BLaER1 (cell line): ENCODE measurements at regions not wholly inside any gene's neighbourhood (a gene's known extent, or its start where the extent isn't known, plus 50 kb on each side); places are given as distances from the start of the nearest gene placed in this dataset.

Experiments used
- H3K27ac ChIP-seq: shearing (Covaris generic); formaldehyde crosslinking; 2 replicates; pipeline ENCODE4 v1.8.1; 2022
- H3K27me3 ChIP-seq: shearing (Covaris generic); formaldehyde crosslinking; 2 replicates; pipeline ENCODE4 v1.8.1; 2022
- H3K36me3 ChIP-seq: shearing (Covaris generic); formaldehyde crosslinking; 2 replicates; pipeline ENCODE4 v1.8.1; 2022
- H3K4me1 ChIP-seq: shearing (Covaris generic); formaldehyde crosslinking; 2 replicates; pipeline ENCODE4 v1.8.1; 2022
- H3K4me2 ChIP-seq: shearing (Covaris generic); formaldehyde crosslinking; 2 replicates; pipeline ENCODE4 v1.8.1; 2022
- H3K4me3 ChIP-seq: shearing (Covaris generic); formaldehyde crosslinking; 2 replicates; pipeline ENCODE4 v1.8.1; 2022
- H3K9ac ChIP-seq: shearing (Covaris generic); formaldehyde crosslinking; 2 replicates; pipeline ENCODE4 v1.8.1; 2022
- H3K9me3 ChIP-seq: shearing (Covaris generic); formaldehyde crosslinking; 2 replicates; pipeline ENCODE4 v1.8.1; 2022
- H4K20me1 ChIP-seq: shearing (Covaris generic); formaldehyde crosslinking; 2 replicates; pipeline ENCODE4 v1.8.1; 2022
- Cebpa-rat ChIP-seq: shearing (Covaris generic); IDR thresholded peaks from 2 replicates; pipeline ENCODE4 v1.8.1; 2022

GRCh38 chr6:44679438-44680201 lies 292.1 kb downstream of the CDC5L start:
- TF ChIP-seq Cebpa-rat, result no peak
- Histone ChIP-seq H3K27me3 (no peaks in the 10 kb centered on the region), H4K20me1 (no peaks in the 10 kb centered on the region), H3K9me3 (no peaks in the 10 kb centered on the region), H3K27ac (no peak overlapping the region), H3K4me1 (no peaks in the 10 kb centered on the region), H3K4me2 (no peak overlapping the region), H3K9ac (no peak overlapping the region), H3K4me3 (no peak overlapping the region), H3K36me3 (no peaks in the 10 kb centered on the region)

GRCh38 chr6:44680202-44680720 lies 292.8 kb downstream of the CDC5L start:
- no peaks in the 10 kb centered on the region for H3K27me3 ChIP-seq
- H3K4me2 ChIP-seq, result no peak overlapping the region
- TF ChIP-seq Cebpa-rat, result no peak
- H3K36me3 ChIP-seq, result no peaks in the 10 kb centered on the region
- no peak overlapping the region for H3K4me3 ChIP-seq
- H3K9ac ChIP-seq, result no peak overlapping the region
- no peaks in the 10 kb centered on the region for H3K9me3 ChIP-seq
- H3K27ac ChIP-seq, result no peak overlapping the region
- H3K4me1 ChIP-seq, result no peaks in the 10 kb centered on the region
- H4K20me1 ChIP-seq, result no peaks in the 10 kb centered on the region

GRCh38 chr6:44681761-44682160 lies 294.3 kb downstream of the CDC5L start:
- H3K9ac ChIP-seq, result no peak overlapping the region
- no peaks in the 10 kb centered on the region for H4K20me1 ChIP-seq
- no peak overlapping the region for H3K4me3 ChIP-seq
- H3K9me3 ChIP-seq, result no peaks in the 10 kb centered on the region
- no peak for TF ChIP-seq Cebpa-rat
- H3K36me3 ChIP-seq, result no peaks in the 10 kb centered on the region
- no peaks in the 10 kb centered on the region for H3K27me3 ChIP-seq
- no peak overlapping the region for H3K4me2 ChIP-seq
- H3K27ac ChIP-seq, result no peak overlapping the region
- H3K4me1 ChIP-seq, result no peaks in the 10 kb centered on the region

GRCh38 chr6:44682280-44682679 lies 294.8 kb downstream of the CDC5L start:
- H3K4me3 ChIP-seq, result no peak overlapping the region
- H3K9ac ChIP-seq, result no peak overlapping the region
- no peak overlapping the region for H3K4me2 ChIP-seq
- no peaks in the 10 kb centered on the region for H4K20me1 ChIP-seq
- TF ChIP-seq Cebpa-rat, result no peak
- no peaks in the 10 kb centered on the region for H3K27me3 ChIP-seq
- no peak overlapping the region for H3K27ac ChIP-seq
- H3K4me1 ChIP-seq, result no peaks in the 10 kb centered on the region
- no peaks in the 10 kb centered on the region for H3K36me3 ChIP-seq
- H3K9me3 ChIP-seq, result no peaks in the 10 kb centered on the region

- H3K9ac ChIP-seq, result no peak overlapping the region
Observed at GRCh38 chr6:44682987-44683779, 295.7 kb downstream of the CDC5L start.

GRCh38 chr6:44685213-44685612 lies 297.7 kb downstream of the CDC5L start:
- no peaks in the 10 kb centered on the region for H3K27me3 ChIP-seq
- H3K4me2 ChIP-seq, result no peak overlapping the region
- no peak for TF ChIP-seq Cebpa-rat
- 0 out of 2 replicates have a peak, but pooled peaks cover 4% of the 10 kb centered on the region for H3K9me3 ChIP-seq
- peaks cover 3% of the 10 kb centered on the region; the same call in 1 of the 2 replicates for H3K4me1 ChIP-seq
- H3K27ac ChIP-seq, result no peak overlapping the region
- no peak overlapping the region for H3K9ac ChIP-seq
- H3K4me3 ChIP-seq, result no peak overlapping the region
- no peaks in the 10 kb centered on the region for H3K36me3 ChIP-seq
- H4K20me1 ChIP-seq, result no peaks in the 10 kb centered on the region

More at GRCh38 chr6:44682987-44683779, 295.7 kb downstream of the CDC5L start:
- H3K4me1 ChIP-seq, result no peaks in the 10 kb centered on the region
- no peaks in the 10 kb centered on the region for H4K20me1 ChIP-seq
- no peaks in the 10 kb centered on the region for H3K36me3 ChIP-seq
- no peak overlapping the region for H3K4me3 ChIP-seq
- 0 out of 2 replicates have a peak, but pooled peaks cover under 1% of the 10 kb centered on the region for H3K9me3 ChIP-seq
- no peak for TF ChIP-seq Cebpa-rat
- no peak overlapping the region for H3K4me2 ChIP-seq
- H3K27me3 ChIP-seq, result no peaks in the 10 kb centered on the region
- H3K27ac ChIP-seq, result no peak overlapping the region

- no peaks in the 10 kb centered on the region for H3K27me3 ChIP-seq
Observed at GRCh38 chr6:44696099-44696498, 308.6 kb downstream of the CDC5L start.

GRCh38 chr6:44696686-44697085 lies 309.2 kb downstream of the CDC5L start:
- Histone ChIP-seq H3K27ac (no peak overlapping the region), H3K4me1 (no peaks in the 10 kb centered on the region), H3K27me3 (no peaks in the 10 kb centered on the region), H3K9me3 (no peaks in the 10 kb centered on the region), H3K36me3 (no peaks in the 10 kb centered on the region), H3K4me2 (no peak overlapping the region), H4K20me1 (no peaks in the 10 kb centered on the region), H3K4me3 (no peak overlapping the region), H3K9ac (no peak overlapping the region)
- no peak for TF ChIP-seq Cebpa-rat

More at GRCh38 chr6:44696099-44696498, 308.6 kb downstream of the CDC5L start:
- H3K4me3 ChIP-seq, result no peak overlapping the region
- no peaks in the 10 kb centered on the region for H3K36me3 ChIP-seq
- H3K9ac ChIP-seq, result no peak overlapping the region
- TF ChIP-seq Cebpa-rat, result no peak
- H3K27ac ChIP-seq, result no peak overlapping the region
- H4K20me1 ChIP-seq, result no peaks in the 10 kb centered on the region
- H3K4me1 ChIP-seq, result no peaks in the 10 kb centered on the region
- no peak overlapping the region for H3K4me2 ChIP-seq
- no peaks in the 10 kb centered on the region for H3K9me3 ChIP-seq

GRCh38 chr6:44697327-44697726 lies 309.8 kb downstream of the CDC5L start:
- no peaks in the 10 kb centered on the region for H3K4me1 ChIP-seq
- H3K27ac ChIP-seq, result no peak overlapping the region
- H3K4me3 ChIP-seq, result no peak overlapping the region
- TF ChIP-seq Cebpa-rat, result no peak
- no peaks in the 10 kb centered on the region for H4K20me1 ChIP-seq
- H3K9ac ChIP-seq, result no peak overlapping the region
- H3K9me3 ChIP-seq, result no peaks in the 10 kb centered on the region
- no peaks in the 10 kb centered on the region for H3K36me3 ChIP-seq
- H3K4me2 ChIP-seq, result no peak overlapping the region
- H3K27me3 ChIP-seq, result no peaks in the 10 kb centered on the region

GRCh38 chr6:44698602-44699001 lies 311.1 kb downstream of the CDC5L start:
- Histone ChIP-seq H4K20me1 (no peaks in the 10 kb centered on the region), H3K4me2 (no peak overlapping the region), H3K4me1 (no peaks in the 10 kb centered on the region), H3K36me3 (no peaks in the 10 kb centered on the region), H3K9me3 (no peaks in the 10 kb centered on the region), H3K9ac (no peak overlapping the region), H3K27me3 (no peaks in the 10 kb centered on the region), H3K4me3 (no peak overlapping the region), H3K27ac (no peak overlapping the region)
- TF ChIP-seq Cebpa-rat, result no peak
